Stimulated activated CD4-positive, alpha-beta T cell treated with anti-CD3 and anti-CD28 coated beads, Interleukin-1b, Interleukin-23, amount 100 ng/mL, for 48 hours (primary cell): ENCODE measurements at regions not wholly inside any gene's neighbourhood (a gene's known extent, or its start where the extent isn't known, plus 50 kb on each side); places are given as distances from the start of the nearest gene placed in this dataset.

Experiments used
- DNase-seq: peaks from one replicate; pipeline ENCODE4 v3.0.0-alpha.2; 2020

- no peak for DNase-seq
Observed at GRCh38 chr10:117884592-117884991, 162.1 kb downstream of the RAB11FIP2 start.

- no peak for DNase-seq
Observed at GRCh38 chr10:117885206-117885829, 161.4 kb downstream of the RAB11FIP2 start.

DNA sequence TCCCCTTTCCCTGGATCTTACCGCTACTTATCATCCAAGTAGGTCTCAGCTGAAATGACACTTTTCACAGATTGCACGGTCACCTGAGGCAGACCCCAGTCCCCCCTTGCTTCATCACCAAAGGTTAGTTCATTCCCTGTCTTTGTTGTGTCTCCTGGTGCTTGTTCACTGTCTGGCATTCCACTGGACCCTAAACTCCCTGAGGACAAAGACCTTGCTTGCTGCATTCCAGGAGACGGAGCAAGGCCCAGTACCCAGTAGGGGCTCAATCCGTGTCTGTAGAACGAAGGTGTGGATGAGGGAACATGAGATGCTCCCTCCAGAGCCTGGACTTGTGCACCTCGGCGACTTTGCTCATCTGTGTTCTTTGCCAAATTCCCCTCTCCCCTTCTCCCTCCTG is 160.0 kb downstream of the RAB11FIP2 start:
- no peak for DNase-seq

DNA sequence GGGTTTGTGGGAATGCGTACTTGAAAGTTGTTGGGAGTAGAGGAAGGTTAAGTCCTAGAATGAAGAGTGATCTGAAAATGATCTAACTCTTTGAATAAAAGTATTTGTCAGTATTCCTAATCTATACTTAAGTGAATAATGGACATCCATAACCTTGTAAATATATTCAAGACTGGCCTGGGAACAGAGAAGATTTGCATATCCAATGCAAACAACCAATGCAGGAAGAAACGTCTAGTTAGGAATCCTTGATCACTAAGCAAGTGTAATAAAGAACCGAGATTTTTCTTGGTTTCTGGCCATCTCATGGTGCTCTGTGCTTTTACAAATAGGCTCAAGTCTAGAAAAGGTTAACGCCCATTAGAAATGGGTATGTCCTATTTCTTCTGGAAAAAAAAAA is 157.1 kb downstream of the RAB11FIP2 start:
- DNase-seq, result no peak

DNA sequence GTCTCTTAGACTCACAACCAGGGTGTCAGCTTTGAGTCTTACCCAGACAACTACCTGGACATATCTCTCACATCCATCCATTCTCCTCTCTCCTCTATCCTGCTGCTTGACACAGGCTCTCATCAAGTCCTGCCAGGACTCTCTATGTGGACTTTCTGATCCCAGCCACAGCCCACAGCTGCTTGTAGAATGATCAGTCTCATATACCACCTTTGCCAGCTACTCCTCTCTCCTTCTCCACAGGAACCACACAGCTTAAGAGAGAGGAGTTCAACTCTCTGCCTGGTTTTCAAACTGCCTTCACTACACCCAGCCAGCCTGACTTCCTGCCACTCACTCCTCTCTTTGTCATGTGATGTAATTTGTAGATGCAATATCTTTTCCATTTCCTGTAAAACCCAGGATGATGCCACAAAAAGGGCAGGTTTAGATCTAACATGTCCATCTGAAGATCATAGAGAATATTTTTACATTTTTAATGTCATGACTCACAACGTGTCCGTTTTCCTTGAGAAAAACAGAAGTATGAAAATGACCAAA is 154.0 kb downstream of the RAB11FIP2 start:
- no peak for DNase-seq

- DNase-seq, result no peak
Observed at GRCh38 chr10:117894339-117894738, 152.4 kb downstream of the RAB11FIP2 start.

DNA sequence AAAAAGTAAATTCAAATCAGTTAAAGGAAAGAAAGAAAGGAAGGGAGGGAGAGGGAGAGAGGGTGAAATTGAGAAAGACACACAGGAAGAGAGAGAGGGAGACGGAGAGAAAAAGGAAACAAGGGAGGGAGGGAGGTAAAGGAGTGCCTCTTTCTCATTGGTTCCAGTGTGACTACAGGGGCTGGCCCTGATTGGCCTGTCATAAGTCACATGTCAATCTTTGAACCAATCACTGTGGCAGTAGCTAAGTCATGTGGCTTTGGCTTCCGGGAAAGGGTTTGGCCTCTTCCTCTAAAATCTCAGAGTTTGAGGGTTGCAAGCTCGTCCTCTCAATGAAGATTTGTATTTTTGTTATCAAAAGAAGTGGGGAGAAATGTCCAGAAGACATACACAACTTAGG is 150.2 kb downstream of the RAB11FIP2 start:
- no peak for DNase-seq

DNA sequence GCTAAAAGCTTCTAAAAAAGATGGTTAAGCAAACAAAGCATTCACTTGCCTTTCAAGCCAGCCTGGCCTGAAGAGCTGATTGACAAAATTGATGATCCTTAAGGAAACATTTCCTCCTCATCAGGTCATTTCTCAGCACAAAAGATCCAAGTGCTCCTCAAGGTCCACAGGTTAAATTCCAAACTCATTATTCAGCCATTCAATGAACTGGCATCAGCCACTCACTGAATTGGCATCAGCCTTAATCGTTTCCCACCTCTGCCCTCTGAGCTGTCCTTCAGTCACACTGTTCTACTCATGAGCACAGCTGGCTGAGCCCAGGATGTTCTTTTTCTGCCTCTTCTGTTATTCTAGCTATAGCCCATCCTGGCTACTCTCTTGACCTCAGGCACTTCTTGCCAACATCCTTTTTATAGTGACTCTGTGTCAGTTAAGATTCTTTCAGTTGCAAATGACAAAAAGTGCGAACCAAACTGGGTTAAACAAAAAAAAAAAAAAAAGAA is 147.5 kb downstream of the RAB11FIP2 start:
- no peak for DNase-seq

DNA sequence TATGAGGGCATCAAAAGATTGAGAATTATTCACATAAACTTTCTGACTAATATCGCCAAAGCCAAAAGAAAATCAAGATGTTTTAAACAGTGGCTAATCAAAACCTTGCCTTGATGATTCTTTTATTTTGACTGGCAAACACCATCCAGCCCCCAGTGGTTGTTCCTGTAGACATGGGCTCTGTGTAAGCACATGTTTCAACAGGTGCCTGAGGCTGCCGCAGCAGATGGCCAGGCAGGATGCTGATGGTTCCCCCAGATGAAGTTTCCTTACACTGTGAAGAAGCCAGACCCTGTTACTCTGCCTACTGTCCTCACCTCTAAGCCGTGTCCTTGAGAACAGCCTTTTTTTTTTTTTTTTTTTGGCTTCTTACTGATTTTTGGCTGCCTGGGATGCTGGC is 146.5 kb downstream of the RAB11FIP2 start:
- DNase-seq, result no peak

DNA sequence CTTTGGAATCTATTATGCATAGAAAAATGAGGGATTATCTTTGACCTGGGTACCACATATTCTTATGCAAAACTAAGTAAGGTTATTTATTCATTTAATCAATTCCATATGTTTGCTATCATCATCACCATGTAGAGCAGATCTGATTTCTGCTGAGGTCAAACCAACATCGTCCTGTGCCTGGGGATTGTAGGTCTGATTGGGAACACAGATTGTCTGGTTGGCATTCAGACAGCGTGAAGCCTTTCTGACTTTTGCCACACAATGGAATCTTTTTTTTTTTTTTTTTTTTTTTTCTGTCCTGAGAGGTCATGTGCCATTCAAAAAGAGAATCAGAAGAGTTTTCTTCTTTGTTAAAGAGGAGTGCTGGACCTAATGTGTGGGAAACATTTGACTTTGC is 142.9 kb downstream of the RAB11FIP2 start:
- DNase-seq, result no peak

DNA sequence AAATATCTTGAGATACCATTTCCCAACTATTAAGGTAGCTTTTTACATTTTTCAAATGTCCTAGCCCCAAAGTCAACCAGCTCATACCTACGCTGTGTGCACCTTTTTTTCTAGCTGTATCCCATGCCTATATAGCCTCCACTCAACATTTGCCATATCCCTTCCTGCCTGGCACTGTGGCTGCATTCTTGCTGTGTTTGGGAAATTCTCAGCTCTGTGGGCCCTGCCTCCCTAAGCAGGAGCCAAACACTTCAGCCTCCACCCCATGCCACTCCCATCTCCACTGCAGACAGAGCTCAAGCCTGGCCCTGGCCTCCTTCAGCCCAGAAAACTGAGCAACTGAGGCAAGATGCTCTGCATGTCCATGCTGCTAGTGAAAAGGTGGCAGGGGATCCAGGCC is 141.3 kb downstream of the RAB11FIP2 start:
- DNase-seq, result no peak

GRCh38 chr10:117911684-117912083 is 135.1 kb downstream of the RAB11FIP2 start:
- no peak for DNase-seq

DNA sequence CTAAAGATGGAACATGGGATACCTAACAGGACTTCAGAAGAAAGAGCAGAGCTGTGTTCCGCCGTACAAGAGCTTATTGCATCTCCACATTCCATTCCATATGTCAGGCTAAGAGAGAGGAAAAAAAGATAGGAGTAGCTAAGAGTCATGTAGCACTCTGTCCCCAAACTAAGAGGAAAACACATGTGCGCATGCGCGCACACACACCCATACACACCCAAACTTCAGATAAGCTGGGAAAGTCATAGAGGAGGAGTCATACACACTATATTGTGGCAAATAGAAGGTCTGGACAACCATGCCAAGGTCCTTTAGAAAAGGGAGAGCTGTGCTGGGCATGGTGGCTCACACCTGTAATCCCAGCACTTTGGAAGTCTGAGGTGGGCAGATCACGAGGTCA is 132.4 kb downstream of the RAB11FIP2 start:
- DNase-seq, result no peak

DNA sequence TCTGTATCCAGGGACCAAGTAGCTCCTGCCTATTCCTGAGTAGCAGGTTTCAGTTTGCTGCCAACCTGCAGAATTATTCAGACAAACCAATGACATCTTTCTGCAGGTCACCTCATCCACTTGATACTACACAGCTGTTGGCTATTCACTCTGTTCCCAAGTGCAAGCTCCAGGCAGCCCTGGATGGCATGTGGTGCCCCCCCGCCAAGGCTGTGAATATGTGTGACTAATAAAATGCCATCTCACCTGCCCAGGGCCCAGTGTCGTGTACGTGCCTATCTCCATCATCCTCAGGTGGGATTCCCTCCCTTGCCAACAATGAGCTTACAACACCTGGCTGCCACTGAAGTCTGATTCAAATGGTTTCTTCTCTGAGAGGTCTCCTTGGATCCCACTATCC is 125.8 kb downstream of the RAB11FIP2 start:
- DNase-seq, result no peak

GRCh38 chr10:117921421-117921820 is 125.3 kb downstream of the RAB11FIP2 start:
- no peak for DNase-seq

GRCh38 chr10:117924820-117925219 is 121.9 kb downstream of the RAB11FIP2 start:
- DNase-seq, result no peak

DNA sequence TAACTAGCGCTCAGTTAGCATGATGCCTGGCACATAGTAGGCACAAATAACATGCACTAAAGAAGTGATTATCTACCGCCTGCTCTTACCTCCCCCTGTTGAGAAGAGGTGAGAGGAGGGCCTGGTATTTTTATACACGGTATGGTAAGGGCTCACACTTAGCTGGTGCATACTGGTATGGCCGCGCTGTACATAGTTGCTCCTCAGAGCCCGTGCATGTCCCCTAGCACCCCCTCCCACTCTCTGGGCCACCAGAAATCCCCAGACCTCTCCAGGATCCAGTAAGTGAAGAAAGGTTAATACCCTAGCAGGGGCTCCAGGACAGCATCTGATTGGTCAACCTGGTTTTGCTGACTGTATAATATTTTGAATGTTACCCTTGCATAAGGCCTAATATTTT is 121.4 kb downstream of the RAB11FIP2 start:
- no peak for DNase-seq

GRCh38 chr10:117926491-117926890 is 120.2 kb downstream of the RAB11FIP2 start:
- no peak for DNase-seq

GRCh38 chr10:117927332-117927731 is 119.4 kb downstream of the RAB11FIP2 start:
- DNase-seq, result no peak

- DNase-seq, result no peak
Observed at GRCh38 chr10:117927871-117928270, 118.9 kb downstream of the RAB11FIP2 start.

- DNase-seq, result no peak
Observed at GRCh38 chr10:117928281-117928680, 118.5 kb downstream of the RAB11FIP2 start.

DNA sequence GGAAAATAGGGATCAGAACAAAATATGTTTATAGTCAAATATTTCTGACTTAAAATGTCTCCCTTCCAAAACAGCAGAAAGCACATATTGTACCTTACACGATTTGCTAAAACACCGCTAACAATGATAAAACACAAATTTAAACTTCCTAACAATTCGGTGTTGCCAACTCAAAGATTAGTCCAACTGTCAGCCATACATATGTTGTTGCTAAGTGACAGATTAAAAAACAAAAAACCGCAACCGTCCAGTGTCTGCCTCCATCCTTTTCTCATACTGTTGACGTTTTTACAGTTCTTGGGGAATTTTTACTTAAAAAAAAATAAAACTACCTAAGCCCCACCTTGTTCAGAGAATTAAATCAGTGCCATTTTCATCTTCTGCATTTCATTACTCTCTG is 118.0 kb downstream of the RAB11FIP2 start:
- DNase-seq, result no peak

DNA sequence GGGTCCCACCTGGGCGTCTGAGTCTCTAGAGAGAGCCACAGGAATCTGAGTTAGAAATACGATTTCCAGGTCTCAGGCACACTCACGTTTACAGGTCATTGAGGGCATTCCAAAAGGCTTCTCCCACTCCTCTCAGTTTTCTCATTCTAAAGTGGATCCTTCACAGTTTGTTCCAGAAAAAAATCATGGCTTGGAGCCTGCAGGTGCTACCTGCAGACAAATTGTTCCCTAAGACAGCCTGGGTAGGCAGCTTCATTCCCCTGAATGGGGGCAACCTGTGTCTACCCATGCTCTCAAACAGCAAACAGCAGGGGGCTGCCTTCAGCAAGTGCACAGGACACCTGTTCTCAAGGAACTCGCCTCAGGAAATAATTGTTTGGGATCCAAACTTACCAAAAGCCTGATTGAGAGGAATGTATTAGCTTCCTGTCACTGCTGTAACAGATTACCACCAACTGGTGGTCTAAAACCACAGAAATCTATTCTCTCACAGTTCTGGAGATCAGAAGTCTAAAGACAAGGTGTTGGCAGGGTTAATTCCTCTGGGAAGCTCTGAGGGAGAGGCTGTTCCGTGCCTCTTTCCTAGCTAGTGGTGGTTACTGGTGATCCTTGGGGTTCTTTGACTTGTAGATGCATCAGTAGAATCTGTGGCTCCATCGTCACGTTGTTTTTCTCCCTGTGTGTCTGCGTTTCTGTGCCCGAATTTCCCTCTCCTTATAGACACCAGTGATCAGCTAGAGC is 117.2 kb downstream of the RAB11FIP2 start:
- DNase-seq, result no peak

- no peak for DNase-seq
Observed at GRCh38 chr10:117931078-117931477, 115.7 kb downstream of the RAB11FIP2 start.
